ENCODE measurements at regions not wholly inside any gene's neighbourhood (a gene's known extent, or its start where the extent isn't known, plus 50 kb on each side); places are given as distances from the start of the nearest gene placed in this dataset.

DNA sequence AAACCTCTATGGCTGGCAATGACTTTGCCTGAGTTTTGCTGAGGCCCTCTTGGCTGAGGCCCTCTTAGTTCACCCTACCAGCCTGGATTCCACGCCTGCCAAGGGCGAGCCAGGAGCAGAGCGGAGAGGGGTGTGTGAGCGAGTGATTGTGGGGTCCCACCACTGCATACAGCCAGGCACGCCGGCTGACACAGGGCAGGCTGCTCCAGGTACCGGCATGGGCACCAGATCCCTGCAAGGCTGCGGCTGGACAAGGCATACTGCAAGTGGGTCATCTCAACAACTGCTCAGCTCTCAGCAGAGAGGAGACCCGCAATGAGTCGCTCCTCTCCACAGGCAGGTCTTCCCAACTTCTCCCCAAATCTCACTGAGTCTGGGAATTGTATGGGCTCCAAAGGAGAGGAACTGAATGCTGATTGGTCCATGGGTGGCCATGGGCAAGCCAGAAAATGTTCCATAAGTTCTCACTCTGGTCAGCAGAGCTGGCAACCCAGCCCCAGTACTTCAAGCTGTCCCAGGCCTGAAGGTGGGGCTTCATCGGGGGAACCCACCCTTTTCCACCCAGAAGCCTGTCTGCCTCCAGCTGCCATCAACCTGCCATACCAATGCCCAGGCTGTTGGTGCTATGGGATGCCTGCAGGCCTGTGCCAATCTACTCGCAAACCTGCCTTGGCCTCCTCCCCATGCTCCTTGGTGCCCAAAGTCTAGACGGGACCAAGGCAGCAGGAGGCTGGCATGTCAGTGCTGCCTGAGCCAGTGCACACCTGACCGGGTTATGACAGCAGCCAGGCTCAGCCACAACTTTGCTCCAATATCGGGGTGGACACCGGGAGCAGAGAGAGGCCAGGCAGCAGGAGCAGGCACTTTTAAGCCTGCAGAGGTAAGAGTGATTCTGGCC, 1273.6 kb upstream of the GBE1 start:
- no peak overlapping the region for H3K27ac ChIP-seq
- H3K9me3 ChIP-seq: no peaks in the 10 kb centered on the region
- intact Hi-C loops (cut with DNase I; ENCODE audit: low total_unique reads): no loop called here
- no peak overlapping the region for H3K4me3 ChIP-seq
- WGBS, 2 donors: 60 to 76% methylated on average over 1 to 16 of the region's 16 CpGs
- H3K4me1 ChIP-seq: no peaks in the 10 kb centered on the region
- TF ChIP-seq CTCF (IDR thresholded peaks at IDR 0.05): no peak
- TF ChIP-seq POLR2A (IDR thresholded peaks at IDR 0.05): no peak
- H3K27me3 ChIP-seq: no peaks in the 10 kb centered on the region
- no peak for DNase-seq
- no peaks in the 10 kb centered on the region for H3K36me3 ChIP-seq (ENCODE audit: low read depth, missing control alignments)

DNA sequence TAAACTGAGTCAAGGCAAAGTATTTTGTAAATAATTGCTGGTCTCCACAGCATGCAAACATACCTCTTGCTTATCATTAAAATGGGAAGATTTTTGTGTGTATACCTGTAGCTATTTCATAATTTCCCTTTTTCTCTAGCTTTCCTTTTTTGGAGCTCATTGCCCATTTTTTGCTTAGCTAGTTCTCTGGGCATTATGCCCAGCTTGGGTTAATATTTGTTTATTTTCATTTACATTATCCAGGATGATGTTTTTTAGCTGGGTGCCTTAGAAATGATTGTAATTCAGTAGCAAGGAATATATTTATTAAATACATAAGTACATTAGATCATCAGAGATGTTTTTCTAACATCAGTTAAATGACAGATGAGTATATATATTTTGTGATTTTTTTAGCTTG, 1271.7 kb upstream of the GBE1 start:
- intact Hi-C loops (cut with DNase I; ENCODE audit: low total_unique reads): no loop called here
- Histone ChIP-seq H3K27ac (no peak overlapping the region), H3K9me3 (no peaks in the 10 kb centered on the region), H3K27me3 (no peaks in the 10 kb centered on the region), H3K4me1 (no peaks in the 10 kb centered on the region), H3K4me3 (no peak overlapping the region), H3K36me3 (ENCODE audit: low read depth, missing control alignments) (no peaks in the 10 kb centered on the region)
- DNase-seq: no peak
- TF ChIP-seq CTCF (IDR thresholded peaks at IDR 0.05): no peak

GRCh38 chr3:83023086-83023485, 1261.6 kb upstream of the GBE1 start:
- TF ChIP-seq CTCF (IDR thresholded peaks at IDR 0.05) (no peak), POLR2A (IDR thresholded peaks at IDR 0.05) (no peak)
- Histone ChIP-seq H3K36me3 (ENCODE audit: low read depth, missing control alignments) (no peaks in the 10 kb centered on the region), H3K4me3 (no peak overlapping the region), H3K27ac (no peak overlapping the region), H3K4me1 (no peaks in the 10 kb centered on the region), H3K9me3 (no peaks in the 10 kb centered on the region), H3K27me3 (no peaks in the 10 kb centered on the region)
- intact Hi-C loops (cut with DNase I; ENCODE audit: low total_unique reads): no loop called here
- no peak for DNase-seq
- WGBS, 2 donors: 86 to 91% methylated on average over 3 of the region's 3 CpGs

DNA sequence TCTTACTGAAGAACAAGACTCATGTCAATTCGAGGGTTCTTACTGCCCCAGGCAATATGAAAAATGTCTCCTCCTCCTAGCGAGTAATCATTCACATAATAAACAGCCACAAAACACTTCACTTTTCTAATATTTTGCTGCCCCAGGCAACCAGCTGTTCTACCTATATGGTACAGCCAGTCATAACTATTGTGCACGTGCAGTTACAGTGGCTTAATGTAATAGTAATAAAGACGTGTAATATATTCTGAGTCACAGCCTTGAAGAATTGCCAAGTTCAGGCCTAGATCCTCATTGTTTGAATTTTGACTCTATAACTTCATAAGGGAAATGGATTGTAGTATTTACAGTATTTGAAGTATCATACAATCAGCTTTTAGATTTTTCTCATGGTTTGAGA, 1250.0 kb upstream of the GBE1 start:
- intact Hi-C loops (cut with DNase I; ENCODE audit: low total_unique reads): no loop called here
- H3K27ac ChIP-seq: no peak overlapping the region
- H3K4me1 ChIP-seq: no peaks in the 10 kb centered on the region
- TF ChIP-seq POLR2A (IDR thresholded peaks at IDR 0.05) (no peak), CTCF (IDR thresholded peaks at IDR 0.05) (no peak)
- H3K36me3 ChIP-seq (ENCODE audit: low read depth, missing control alignments): no peaks in the 10 kb centered on the region
- no peak for DNase-seq
- 70 to 71% methylated on average over 4 of the region's 4 CpGs for WGBS, 2 donors
- H3K4me3 ChIP-seq: no peak overlapping the region
- no peaks in the 10 kb centered on the region for H3K27me3 ChIP-seq
- H3K9me3 ChIP-seq: no peaks in the 10 kb centered on the region

DNA sequence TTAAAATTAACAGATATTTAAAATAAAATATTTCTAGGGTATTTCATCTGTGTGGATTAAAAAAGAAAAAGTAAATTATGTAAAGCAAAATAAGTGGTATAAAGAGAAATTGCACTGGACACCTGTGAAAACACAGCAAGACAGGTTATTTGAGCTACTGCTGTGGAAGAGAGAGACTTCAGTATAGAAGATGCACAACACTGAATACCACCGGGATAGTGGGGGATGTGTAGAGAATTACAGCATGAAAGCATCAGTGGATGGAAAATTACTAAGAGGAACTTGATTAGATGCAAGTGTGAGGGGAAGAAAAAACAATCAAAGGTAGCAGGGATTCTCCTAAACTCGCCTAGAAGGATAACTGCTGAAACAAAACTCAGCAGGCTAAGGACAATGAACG, 1242.5 kb upstream of the GBE1 start:
- TF ChIP-seq CTCF (IDR thresholded peaks at IDR 0.05) (no peak), POLR2A (IDR thresholded peaks at IDR 0.05) (no peak)
- no peaks in the 10 kb centered on the region for H3K4me1 ChIP-seq
- no peak overlapping the region for H3K27ac ChIP-seq
- no peaks in the 10 kb centered on the region for H3K9me3 ChIP-seq
- 42 to 47% methylated on average over 3 of the region's 3 CpGs for WGBS, 2 donors
- H3K4me3 ChIP-seq: no peak overlapping the region
- no peaks in the 10 kb centered on the region for H3K27me3 ChIP-seq
- no peak for DNase-seq
- intact Hi-C loops (cut with DNase I; ENCODE audit: low total_unique reads): no loop called here
- H3K36me3 ChIP-seq (ENCODE audit: low read depth, missing control alignments): no peaks in the 10 kb centered on the region

All from testis (tissue), 2 donors.